NCI-H524 (cell line): ENCODE measurements at regions not wholly inside any gene's neighbourhood (a gene's known extent, or its start where the extent isn't known, plus 50 kb on each side); places are given as distances from the start of the nearest gene placed in this dataset.
"Not testable (repeated sequence)": the region's sequence is repeated elsewhere in the genome, so short reads cannot be mapped to it uniquely, and the experiment has no call there.

Source experiments
- DNase-seq, 2 experiments: peaks; one replicate each; lab custom pipeline; 2025; lab: John Stamatoyannopoulos, UW

- DNase-seq: no peak
These were observed 136.1 kb upstream of the IGSF10 start for GRCh38 chr3:151596940-151597339.

- DNase-seq: no peak
These were observed 133.1 kb upstream of the IGSF10 start for GRCh38 chr3:151593928-151594327.

- no peak for DNase-seq
These were observed 131.4 kb upstream of the IGSF10 start for GRCh38 chr3:151592287-151592686.

- no peak for DNase-seq
These were observed 130.6 kb upstream of the IGSF10 start for GRCh38 chr3:151591441-151591840.

GRCh38 chr3:151589311-151589710 lies 128.4 kb upstream of the IGSF10 start:
- DNase-seq: no peak

GRCh38 chr3:151587659-151588058 lies 126.8 kb upstream of the IGSF10 start:
- not testable (repeated sequence) for DNase-seq

- peak in 1 of 2 experiments; percentile 28 for DNase-seq
These were observed 123.7 kb upstream of the IGSF10 start for GRCh38 chr3:151584566-151584965.

GRCh38 chr3:151581035-151581434 lies 120.2 kb upstream of the IGSF10 start:
- DNase-seq: no peak

GRCh38 chr3:151580591-151580990 lies 119.7 kb upstream of the IGSF10 start:
- no peak for DNase-seq

- no peak for DNase-seq
These were observed 118.9 kb upstream of the IGSF10 start for GRCh38 chr3:151579571-151580270.

GRCh38 chr3:151578495-151578894 lies 117.6 kb upstream of the IGSF10 start:
- DNase-seq: no peak

GRCh38 chr3:151576511-151577137 lies 115.8 kb upstream of the IGSF10 start:
- DNase-seq: no peak

- no peak for DNase-seq
These were observed 107.3 kb upstream of the IGSF10 start for GRCh38 chr3:151568184-151568583.

GRCh38 chr3:151567477-151567876 lies 106.6 kb upstream of the IGSF10 start:
- DNase-seq: no peak

GRCh38 chr3:151564261-151564660 lies 103.4 kb upstream of the IGSF10 start:
- no peak for DNase-seq

GRCh38 chr3:151563305-151563704 lies 102.4 kb upstream of the IGSF10 start:
- no peak for DNase-seq

- no peak for DNase-seq
These were observed 102.0 kb upstream of the IGSF10 start for GRCh38 chr3:151562891-151563290.

- DNase-seq: no peak
These were observed 101.0 kb upstream of the IGSF10 start for GRCh38 chr3:151561878-151562277.

- DNase-seq: no peak
These were observed 99.9 kb upstream of the IGSF10 start for GRCh38 chr3:151560738-151561137.

GRCh38 chr3:151559736-151560135 lies 98.9 kb upstream of the IGSF10 start:
- no peak for DNase-seq

- no peak for DNase-seq
These were observed 97.8 kb upstream of the IGSF10 start for GRCh38 chr3:151558661-151559060.

GRCh38 chr3:151557068-151557840 lies 96.4 kb upstream of the IGSF10 start:
- no peak for DNase-seq

- DNase-seq: no peak
These were observed 95.7 kb upstream of the IGSF10 start for GRCh38 chr3:151556596-151556995.
